HEK293 (cell line): ENCODE measurements at regions not wholly inside any gene's neighbourhood (a gene's known extent, or its start where the extent isn't known, plus 50 kb on each side); places are given as distances from the start of the nearest gene placed in this dataset.

Experiments used
- CTCF ChIA-PET: fragments of 350-600 bp; formaldehyde crosslinking; extraction: SDS; loops from one replicate; lab custom pipeline; 2021; ENCODE audit warnings: antibody characterized with exemption; lab: Yijun Ruan, JAX
- POLR2A ChIA-PET: fragments of 300-600 bp; formaldehyde crosslinking; extraction: SDS; loops from one replicate; lab custom pipeline; 2020; ENCODE audit warnings: antibody characterized with exemption, inconsistent platforms; lab: Yijun Ruan, JAX
- H3K27ac ChIP-seq: fragments of 200-500 bp; sonication (Bioruptor generic); 2 replicates; pipeline ENCODE4 v1.5.1; 2014; ENCODE audit warnings: low read depth, low read length, control low read depth, inconsistent platforms; ENCODE audit errors: extremely low read depth
- H3K36me3 ChIP-seq, 2 experiments: fragments of 200-500 bp in 1 of 2; sonication (Bioruptor generic) in 1 of 2; 1 replicate in 1 of 2; 2 replicates in 1 of 2; pipeline ENCODE4 v1.5.1; 2014 to 2017; ENCODE audit warnings: inconsistent platforms in 2 of 2, low read length in 2 of 2; ENCODE audit not compliant: control insufficient read depth in 2 of 2, insufficient read depth in 1 of 2
- H3K4me1 ChIP-seq: fragments of 200-500 bp; sonication (Bioruptor generic); 2 replicates; pipeline ENCODE4 v1.5.1; 2014; ENCODE audit warnings: mild to moderate bottlenecking, low read length, inconsistent platforms; ENCODE audit not compliant: control insufficient read depth, insufficient read depth
- H3K4me3 ChIP-seq: 2 replicates; pipeline ENCODE4 v1.5.1; 2011; ENCODE audit warnings: low read depth, mild to moderate bottlenecking, control low read depth, low read length, moderate library complexity
- H3K9me3 ChIP-seq: fragments of 200-500 bp; sonication (Bioruptor generic); 2 replicates; pipeline ENCODE4 v1.5.1; 2014; ENCODE audit warnings: low read depth, low read length, inconsistent platforms; ENCODE audit not compliant: control insufficient read depth, insufficient read depth
- GLI2 ChIP-seq: fragments of 450-650 bp; formaldehyde crosslinking; IDR thresholded peaks from 2 replicates; pipeline ENCODE4; 2017; ENCODE audit warnings: missing biosample characterization, missing genetic modification characterization, low read depth, borderline replicate concordance
- HOXA7 ChIP-seq: sonication (generic); formaldehyde crosslinking; IDR thresholded peaks from 2 replicates; pipeline ENCODE4 v1.8.1; 2022; ENCODE audit warnings: missing genetic modification reagents, borderline replicate concordance
- MZF1 ChIP-seq: fragments of 450-650 bp; formaldehyde crosslinking; IDR thresholded peaks from 2 replicates; pipeline ENCODE4 v1.5.1; 2017; ENCODE audit warnings: missing biosample characterization, missing genetic modification characterization, borderline replicate concordance
- PBX3 ChIP-seq: sonication (generic); formaldehyde crosslinking; IDR thresholded peaks from 2 replicates; pipeline ENCODE4 v1.8.1; 2022; ENCODE audit warnings: mild to moderate bottlenecking, moderate library complexity, missing genetic modification reagents
- PRDM4 ChIP-seq: fragments of 450-650 bp; formaldehyde crosslinking; IDR thresholded peaks from 2 replicates; pipeline ENCODE4 v1.5.1; 2017; ENCODE audit warnings: missing biosample characterization, missing genetic modification characterization
- ZNF221 ChIP-seq: fragments of 450-650 bp; formaldehyde crosslinking; IDR thresholded peaks from 2 replicates; pipeline ENCODE4 v1.5.1; 2017; ENCODE audit warnings: missing biosample characterization, missing genetic modification characterization, borderline replicate concordance
- ZNF311 ChIP-seq: fragments of 450-650 bp; formaldehyde crosslinking; IDR thresholded peaks from 2 replicates; pipeline ENCODE4 v1.5.1; 2017; ENCODE audit warnings: missing biosample characterization, missing genetic modification characterization, borderline replicate concordance
- ZNF510 ChIP-seq: fragments of 450-650 bp; formaldehyde crosslinking; IDR thresholded peaks from 2 replicates; pipeline ENCODE4 v1.5.1; 2018; ENCODE audit warnings: mild to moderate bottlenecking, missing genetic modification characterization, missing biosample characterization; ENCODE audit not compliant: insufficient replicate concordance
- ZNF658 ChIP-seq: fragments of 450-650 bp; formaldehyde crosslinking; IDR thresholded peaks from 2 replicates; pipeline ENCODE4; 2016; ENCODE audit warnings: missing biosample characterization, missing genetic modification characterization
- ZNF707 ChIP-seq: fragments of 450-650 bp; formaldehyde crosslinking; IDR thresholded peaks from 2 replicates; pipeline ENCODE4 v1.5.1; 2016; ENCODE audit warnings: missing biosample characterization, missing genetic modification characterization
- ZNF785 ChIP-seq: fragments of 450-650 bp; formaldehyde crosslinking; IDR thresholded peaks from 2 replicates; pipeline ENCODE4 v1.5.1; 2016; ENCODE audit warnings: missing biosample characterization, missing genetic modification characterization
- ZNF843 ChIP-seq: fragments of 450-650 bp; formaldehyde crosslinking; IDR thresholded peaks from 2 replicates; pipeline ENCODE4 v1.5.1; 2016; ENCODE audit warnings: missing biosample characterization, missing genetic modification characterization
- ZSCAN16 ChIP-seq: fragments of 450-650 bp; formaldehyde crosslinking; IDR thresholded peaks from 2 replicates; pipeline ENCODE4 v1.5.1; 2016; ENCODE audit warnings: missing biosample characterization, missing genetic modification characterization
- ZXDB ChIP-seq: fragments of 450-650 bp; formaldehyde crosslinking; IDR thresholded peaks from 2 replicates; pipeline ENCODE4 v1.5.1; 2016; ENCODE audit warnings: missing biosample characterization, missing genetic modification characterization
- TF ChIP-seq, protein P1 (sequence below): fragments of 450-650 bp; formaldehyde crosslinking; IDR thresholded peaks from 2 replicates; pipeline ENCODE4 v1.5.1; 2017; ENCODE audit warnings: missing biosample characterization, mild to moderate bottlenecking, missing genetic modification characterization, moderate library complexity
- TF ChIP-seq, protein P2 (sequence below): fragments of 450-650 bp; formaldehyde crosslinking; conservative IDR thresholded peaks from 2 replicates; pipeline ENCODE4 v1.5.1; 2016; ENCODE audit warnings: low read depth, missing biosample characterization, missing genetic modification characterization

DNA sequence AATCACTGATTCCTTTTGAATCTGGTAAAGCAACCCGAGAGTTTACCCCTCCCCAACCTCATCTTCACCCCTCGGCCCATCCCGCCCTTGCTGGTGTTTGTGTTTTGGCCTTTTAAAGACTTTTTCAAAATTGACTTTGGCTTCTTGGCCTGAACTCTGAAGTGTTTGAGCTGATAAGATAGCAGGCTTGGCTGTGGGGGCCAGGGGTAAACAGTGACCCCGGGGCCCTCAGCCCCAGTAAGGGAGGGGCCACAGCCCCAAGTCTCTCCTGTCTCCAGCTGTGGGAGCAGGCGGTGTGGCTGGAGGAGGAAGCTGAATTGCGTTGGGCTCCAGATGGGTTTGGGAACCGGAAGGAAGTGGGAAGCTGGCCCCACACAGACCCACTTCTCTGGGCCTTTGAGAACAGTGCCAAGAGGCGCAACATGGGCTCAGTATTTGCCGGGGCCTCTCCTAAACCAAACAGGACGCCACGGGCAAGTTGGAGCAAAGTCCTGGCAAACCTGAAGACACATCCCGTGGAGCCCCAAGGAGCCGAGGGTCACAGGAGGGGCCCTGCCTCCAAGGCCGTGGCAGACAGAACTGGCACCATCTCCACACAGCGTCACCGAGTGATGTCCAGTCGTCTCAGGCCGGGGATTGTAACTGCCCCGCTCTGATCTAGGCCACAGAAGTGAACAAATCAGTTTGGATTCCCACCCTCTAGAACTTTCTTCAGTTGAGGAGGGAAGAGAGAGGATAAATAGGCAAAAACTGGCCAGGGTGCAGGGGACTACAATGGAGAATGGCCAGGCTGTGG is 54.3 kb upstream of the PTPN1 start:
- ChIA-PET POLR2A (no interaction called here), CTCF (interaction anchor here (0.6 to 0.7 kb wide), 2 partner anchors 132 to 146 kb away, joined by 3 read pairs; no protein-coding TSS in a partner anchor)
- Histone ChIP-seq H3K36me3 (no peaks in the 10 kb centered on the region), H3K9me3 (no peaks in the 10 kb centered on the region), H3K27ac (no peak overlapping the region), H3K4me1 (no peaks in the 10 kb centered on the region), H3K4me3 (no peak overlapping the region)
- TF ChIP-seq ZNF707 (tag by site-specific recombination) (no peak), ZNF658 (tag by site-specific recombination) (no peak), ZXDB (tag by site-specific recombination) (no peak), PBX3 (CRISPR knock-in tag) (no peak), PRDM4 (tag by site-specific recombination) (no peak), ZNF785 (tag by site-specific recombination) (no peak), GLI2 (tag by site-specific recombination) (no peak), ZNF510 (tag by site-specific recombination) (no peak)
- TF ChIP-seq, protein P1, sequence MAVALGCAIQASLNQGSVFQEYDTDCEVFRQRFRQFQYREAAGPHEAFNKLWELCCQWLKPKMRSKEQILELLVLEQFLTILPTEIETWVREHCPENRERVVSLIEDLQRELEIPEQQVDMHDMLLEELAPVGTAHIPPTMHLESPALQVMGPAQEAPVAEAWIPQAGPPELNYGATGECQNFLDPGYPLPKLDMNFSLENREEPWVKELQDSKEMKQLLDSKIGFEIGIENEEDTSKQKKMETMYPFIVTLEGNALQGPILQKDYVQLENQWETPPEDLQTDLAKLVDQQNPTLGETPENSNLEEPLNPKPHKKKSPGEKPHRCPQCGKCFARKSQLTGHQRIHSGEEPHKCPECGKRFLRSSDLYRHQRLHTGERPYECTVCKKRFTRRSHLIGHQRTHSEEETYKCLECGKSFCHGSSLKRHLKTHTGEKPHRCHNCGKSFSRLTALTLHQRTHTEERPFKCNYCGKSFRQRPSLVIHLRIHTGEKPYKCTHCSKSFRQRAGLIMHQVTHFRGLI (tag by site-specific recombination) = no peak
- TF ChIP-seq, protein P2, sequence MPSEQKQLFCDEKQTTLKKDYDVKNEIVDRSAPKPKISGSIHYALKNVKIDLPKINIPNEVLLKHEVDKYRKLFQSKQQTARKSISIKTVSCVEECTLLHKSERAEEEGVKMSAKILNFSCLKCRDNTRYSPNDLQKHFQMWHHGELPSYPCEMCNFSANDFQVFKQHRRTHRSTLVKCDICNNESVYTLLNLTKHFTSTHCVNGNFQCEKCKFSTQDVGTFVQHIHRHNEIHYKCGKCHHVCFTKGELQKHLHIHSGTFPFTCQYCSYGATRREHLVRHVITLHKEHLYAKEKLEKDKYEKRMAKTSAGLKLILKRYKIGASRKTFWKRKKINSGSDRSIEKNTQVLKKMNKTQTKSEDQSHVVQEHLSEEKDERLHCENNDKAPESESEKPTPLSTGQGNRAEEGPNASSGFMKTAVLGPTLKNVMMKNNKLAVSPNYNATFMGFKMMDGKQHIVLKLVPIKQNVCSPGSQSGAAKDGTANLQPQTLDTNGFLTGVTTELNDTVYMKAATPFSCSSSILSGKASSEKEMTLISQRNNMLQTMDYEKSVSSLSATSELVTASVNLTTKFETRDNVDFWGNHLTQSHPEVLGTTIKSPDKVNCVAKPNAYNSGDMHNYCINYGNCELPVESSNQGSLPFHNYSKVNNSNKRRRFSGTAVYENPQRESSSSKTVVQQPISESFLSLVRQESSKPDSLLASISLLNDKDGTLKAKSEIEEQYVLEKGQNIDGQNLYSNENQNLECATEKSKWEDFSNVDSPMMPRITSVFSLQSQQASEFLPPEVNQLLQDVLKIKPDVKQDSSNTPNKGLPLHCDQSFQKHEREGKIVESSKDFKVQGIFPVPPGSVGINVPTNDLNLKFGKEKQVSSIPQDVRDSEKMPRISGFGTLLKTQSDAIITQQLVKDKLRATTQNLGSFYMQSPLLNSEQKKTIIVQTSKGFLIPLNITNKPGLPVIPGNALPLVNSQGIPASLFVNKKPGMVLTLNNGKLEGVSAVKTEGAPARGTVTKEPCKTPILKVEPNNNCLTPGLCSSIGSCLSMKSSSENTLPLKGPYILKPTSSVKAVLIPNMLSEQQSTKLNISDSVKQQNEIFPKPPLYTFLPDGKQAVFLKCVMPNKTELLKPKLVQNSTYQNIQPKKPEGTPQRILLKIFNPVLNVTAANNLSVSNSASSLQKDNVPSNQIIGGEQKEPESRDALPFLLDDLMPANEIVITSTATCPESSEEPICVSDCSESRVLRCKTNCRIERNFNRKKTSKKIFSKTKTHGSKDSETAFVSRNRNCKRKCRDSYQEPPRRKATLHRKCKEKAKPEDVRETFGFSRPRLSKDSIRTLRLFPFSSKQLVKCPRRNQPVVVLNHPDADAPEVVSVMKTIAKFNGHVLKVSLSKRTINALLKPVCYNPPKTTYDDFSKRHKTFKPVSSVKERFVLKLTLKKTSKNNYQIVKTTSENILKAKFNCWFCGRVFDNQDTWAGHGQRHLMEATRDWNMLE (tag by site-specific recombination) = no peak

- no peak overlapping the region for H3K27ac ChIP-seq
- TF ChIP-seq ZNF843 (tag by site-specific recombination) = no peak
- no peak for TF ChIP-seq HOXA7 (CRISPR knock-in tag)
- no peak for TF ChIP-seq ZNF311 (tag by site-specific recombination)
- TF ChIP-seq ZNF221 = no peak
- TF ChIP-seq ZSCAN16 (tag by site-specific recombination) = 0 out of 2 replicates have a peak, but pooled peaks have one; percentile 44
- no peak for TF ChIP-seq MZF1 (tag by site-specific recombination)
- ChIA-PET POLR2A (no interaction called here), CTCF (interaction anchor here (0.6 kb wide), 1 partner anchor 79 kb away, joined by 4 read pairs; no protein-coding TSS in a partner anchor)
- H3K4me3 ChIP-seq = no peak overlapping the region
- H3K4me1 ChIP-seq = no peaks in the 10 kb centered on the region
- H3K36me3 ChIP-seq = no peaks in the 10 kb centered on the region
- no peaks in the 10 kb centered on the region for H3K9me3 ChIP-seq
Observed at GRCh38 chr20:50456452-50457324, 53.5 kb upstream of the PTPN1 start.
